ENCODE measurements at regions not wholly inside any gene's neighbourhood (a gene's known extent, or its start where the extent isn't known, plus 50 kb on each side); places are given as distances from the start of the nearest gene placed in this dataset.

DNA sequence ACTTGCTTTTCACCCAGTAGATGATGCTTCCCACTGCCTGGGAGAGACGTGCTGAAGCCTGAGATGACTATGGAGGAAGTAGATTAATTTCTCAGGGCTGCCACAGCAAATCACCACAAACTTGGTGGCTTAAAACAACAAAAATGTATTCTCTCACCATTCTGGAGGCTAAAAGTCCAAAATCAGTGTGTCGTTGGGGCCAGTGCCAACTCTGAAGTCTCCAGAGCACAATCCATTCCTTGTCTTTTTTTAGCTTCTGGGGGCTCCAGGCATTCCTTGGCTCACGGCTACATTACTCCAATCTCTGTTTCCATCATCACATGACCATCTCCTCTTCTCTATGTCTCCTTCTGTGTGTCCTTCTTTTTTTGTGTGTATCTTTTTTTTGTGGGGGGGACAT lies 105.8 kb upstream of the C1QTNF7 start:
- no peak for DNase-seq
- H3K36me3 ChIP-seq, result no peaks in the 10 kb centered on the region
- no peaks in the 10 kb centered on the region for H3K9me3 ChIP-seq
- H3K4me1 ChIP-seq, result no peaks in the 10 kb centered on the region
- no peaks in the 10 kb centered on the region for H3K27me3 ChIP-seq
- TF ChIP-seq, protein P1, sequence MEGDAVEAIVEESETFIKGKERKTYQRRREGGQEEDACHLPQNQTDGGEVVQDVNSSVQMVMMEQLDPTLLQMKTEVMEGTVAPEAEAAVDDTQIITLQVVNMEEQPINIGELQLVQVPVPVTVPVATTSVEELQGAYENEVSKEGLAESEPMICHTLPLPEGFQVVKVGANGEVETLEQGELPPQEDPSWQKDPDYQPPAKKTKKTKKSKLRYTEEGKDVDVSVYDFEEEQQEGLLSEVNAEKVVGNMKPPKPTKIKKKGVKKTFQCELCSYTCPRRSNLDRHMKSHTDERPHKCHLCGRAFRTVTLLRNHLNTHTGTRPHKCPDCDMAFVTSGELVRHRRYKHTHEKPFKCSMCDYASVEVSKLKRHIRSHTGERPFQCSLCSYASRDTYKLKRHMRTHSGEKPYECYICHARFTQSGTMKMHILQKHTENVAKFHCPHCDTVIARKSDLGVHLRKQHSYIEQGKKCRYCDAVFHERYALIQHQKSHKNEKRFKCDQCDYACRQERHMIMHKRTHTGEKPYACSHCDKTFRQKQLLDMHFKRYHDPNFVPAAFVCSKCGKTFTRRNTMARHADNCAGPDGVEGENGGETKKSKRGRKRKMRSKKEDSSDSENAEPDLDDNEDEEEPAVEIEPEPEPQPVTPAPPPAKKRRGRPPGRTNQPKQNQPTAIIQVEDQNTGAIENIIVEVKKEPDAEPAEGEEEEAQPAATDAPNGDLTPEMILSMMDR (IDR thresholded peaks at IDR 0.05; ENCODE audit: low read depth, low read length), result no peak
- no peak overlapping the region for H3K4me3 ChIP-seq (ENCODE audit: low read depth, low read length)

DNA sequence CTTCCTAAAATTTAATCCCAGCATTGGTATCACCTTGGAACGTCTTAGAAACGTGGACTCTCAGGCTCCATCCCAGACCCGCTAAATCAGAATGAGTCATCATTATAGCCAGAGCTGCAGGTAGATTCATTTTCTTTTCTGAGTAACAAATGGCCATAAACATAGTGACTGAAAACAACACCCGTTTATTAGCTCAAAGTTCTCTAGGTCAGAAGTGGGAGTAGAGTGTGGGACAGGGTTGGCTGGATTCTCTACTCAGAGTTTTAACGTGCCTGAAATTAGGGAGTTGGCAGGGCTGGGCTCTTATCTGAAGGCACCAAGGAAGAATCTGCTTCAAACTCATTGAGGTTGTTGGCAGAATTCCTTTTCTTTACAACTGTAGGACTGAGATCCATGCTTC lies 101.8 kb upstream of the C1QTNF7 start:
- H3K4me1 ChIP-seq, result no peaks in the 10 kb centered on the region
- TF ChIP-seq, protein P1 (IDR thresholded peaks at IDR 0.05; ENCODE audit: low read depth, low read length), result no peak
- no peaks in the 10 kb centered on the region for H3K36me3 ChIP-seq
- no peaks in the 10 kb centered on the region for H3K9me3 ChIP-seq
- no peak for DNase-seq
- no peak overlapping the region for H3K4me3 ChIP-seq (ENCODE audit: low read depth, low read length)
- no peaks in the 10 kb centered on the region for H3K27me3 ChIP-seq

DNA sequence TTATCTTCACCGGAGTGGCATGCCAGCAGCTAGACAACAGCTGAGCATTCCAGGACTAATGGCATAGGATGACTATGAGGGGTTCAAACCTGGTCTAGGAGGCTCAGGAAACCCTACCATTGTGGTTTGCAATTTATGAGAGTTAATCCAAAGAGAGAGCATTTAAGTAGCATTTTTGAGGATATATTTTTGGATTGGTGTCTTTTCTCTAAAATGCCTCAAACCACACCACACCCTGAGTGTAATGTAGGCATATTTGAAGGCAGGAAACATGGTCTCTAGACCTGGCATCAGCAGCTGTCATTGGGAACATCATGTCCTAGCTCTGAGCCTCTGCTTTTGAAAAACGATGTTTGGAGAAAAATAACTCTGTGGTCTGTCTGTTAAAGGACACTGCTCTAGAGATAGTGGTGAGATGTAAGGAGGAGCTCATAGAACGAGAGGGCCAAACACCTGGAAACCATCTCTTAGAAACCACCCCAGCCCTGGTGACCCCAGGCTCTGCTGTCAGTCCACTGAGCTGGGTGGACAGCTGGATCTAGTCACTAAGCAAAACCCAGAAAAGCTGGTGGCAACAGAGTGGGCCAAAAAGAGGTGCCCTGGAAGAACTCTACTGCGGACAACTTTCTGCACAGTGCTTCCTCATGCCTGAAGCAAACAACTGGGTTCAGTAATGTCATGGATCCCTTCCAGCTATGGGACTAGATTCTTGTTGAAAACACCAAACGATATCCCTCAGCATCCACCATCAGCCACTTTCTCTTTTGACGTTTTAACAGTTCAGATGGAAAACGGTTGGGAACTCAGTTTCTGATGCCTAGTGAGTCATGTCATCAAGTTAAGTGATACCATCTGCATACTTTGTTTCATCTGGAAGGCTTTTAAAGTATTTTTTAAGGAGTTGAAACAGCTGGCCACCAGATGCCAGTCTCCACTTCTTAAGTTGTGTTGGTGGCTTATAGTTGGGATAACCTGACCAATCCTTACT lies 100.2 kb upstream of the C1QTNF7 start:
- DNase-seq, result no peak
- H3K36me3 ChIP-seq, result no peaks in the 10 kb centered on the region
- no peaks in the 10 kb centered on the region for H3K9me3 ChIP-seq
- H3K4me3 ChIP-seq (ENCODE audit: low read depth, low read length), result no peak overlapping the region
- no peaks in the 10 kb centered on the region for H3K4me1 ChIP-seq
- no peaks in the 10 kb centered on the region for H3K27me3 ChIP-seq
- TF ChIP-seq, protein P1 (IDR thresholded peaks at IDR 0.05; ENCODE audit: low read depth, low read length), result no peak

DNA sequence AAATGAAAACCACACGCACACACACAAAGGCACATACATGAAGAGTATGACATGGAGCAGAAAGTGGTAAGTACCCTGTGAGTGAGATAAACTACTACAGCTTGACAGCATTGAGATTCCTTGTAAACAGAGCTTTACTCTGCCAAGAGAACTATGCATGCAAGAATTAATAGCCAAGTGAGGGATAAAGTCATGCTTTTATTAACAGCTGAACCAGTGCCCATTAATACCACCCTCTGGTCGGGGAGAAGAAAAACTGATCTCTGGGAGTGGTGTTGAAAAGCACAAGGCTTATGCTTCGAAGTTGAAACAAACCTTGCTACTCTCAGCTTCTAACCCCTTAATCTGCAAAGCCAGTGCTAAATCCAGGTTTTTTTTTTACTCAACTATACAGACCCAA lies 95.9 kb upstream of the C1QTNF7 start:
- Histone ChIP-seq H3K4me1 (no peaks in the 10 kb centered on the region; the same call in 1 of the 2 replicates), H3K9me3 (no peaks in the 10 kb centered on the region), H3K36me3 (no peaks in the 10 kb centered on the region), H3K27me3 (no peaks in the 10 kb centered on the region), H3K4me3 (ENCODE audit: low read depth, low read length) (no peak overlapping the region)
- DNase-seq, result no peak
- TF ChIP-seq, protein P1 (IDR thresholded peaks at IDR 0.05; ENCODE audit: low read depth, low read length), result no peak

DNA sequence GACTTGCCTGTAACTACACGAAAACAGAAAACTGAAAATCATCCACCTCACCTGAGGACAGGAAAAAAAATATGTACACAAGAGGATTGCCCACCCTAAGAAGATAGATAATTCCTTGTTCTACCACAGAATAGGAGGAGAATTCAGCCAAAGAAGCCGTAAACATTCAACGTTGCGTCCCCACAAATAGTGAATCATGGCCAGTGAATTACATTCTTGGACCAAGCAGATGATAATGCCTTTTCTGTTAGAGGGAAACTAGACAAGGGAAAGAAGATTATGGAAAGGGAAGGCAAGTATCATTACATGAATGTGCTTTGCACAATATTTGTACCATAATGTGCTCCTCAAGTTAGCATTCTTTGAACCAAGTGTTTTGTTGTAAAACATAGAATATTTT lies 95.5 kb upstream of the C1QTNF7 start:
- H3K9me3 ChIP-seq, result no peaks in the 10 kb centered on the region
- H3K4me1 ChIP-seq, result no peaks in the 10 kb centered on the region; the same call in 1 of the 2 replicates
- no peaks in the 10 kb centered on the region for H3K36me3 ChIP-seq
- DNase-seq, result no peak
- no peaks in the 10 kb centered on the region for H3K27me3 ChIP-seq
- no peak overlapping the region for H3K4me3 ChIP-seq (ENCODE audit: low read depth, low read length)
- TF ChIP-seq, protein P1 (IDR thresholded peaks at IDR 0.05; ENCODE audit: low read depth, low read length), result no peak
